Femur (tissue), 1 donor: ENCODE measurements at regions not wholly inside any gene's neighbourhood (a gene's known extent, or its start where the extent isn't known, plus 50 kb on each side); places are given as distances from the start of the nearest gene placed in this dataset.

Experiments
- DNase-seq: peaks from one replicate; pipeline ENCODE4 v3.0.0-alpha.2; 2017

GRCh38 chr7:25906003-25906402, 246.0 kb upstream of the NFE2L3 start:
- DNase-seq: no peak

GRCh38 chr7:25906760-25907159, 245.2 kb upstream of the NFE2L3 start:
- DNase-seq: no peak

- DNase-seq: no peak
These were observed 244.8 kb upstream of the NFE2L3 start for GRCh38 chr7:25907214-25907613.

- no peak for DNase-seq
These were observed 244.3 kb upstream of the NFE2L3 start for GRCh38 chr7:25907731-25908130.

- DNase-seq: no peak
These were observed 243.6 kb upstream of the NFE2L3 start for GRCh38 chr7:25908154-25908949.

GRCh38 chr7:25911738-25912607, 240.0 kb upstream of the NFE2L3 start:
- no peak for DNase-seq

GRCh38 chr7:25913598-25914224, 238.3 kb upstream of the NFE2L3 start:
- DNase-seq: no peak

GRCh38 chr7:25918731-25919130, 233.3 kb upstream of the NFE2L3 start:
- DNase-seq: no peak

GRCh38 chr7:25922296-25922695, 229.7 kb upstream of the NFE2L3 start:
- no peak for DNase-seq

GRCh38 chr7:25923741-25924460, 228.1 kb upstream of the NFE2L3 start:
- DNase-seq: no peak

- DNase-seq: no peak
These were observed 226.0 kb upstream of the NFE2L3 start for GRCh38 chr7:25926009-25926408.

GRCh38 chr7:25926451-25926850, 225.5 kb upstream of the NFE2L3 start:
- no peak for DNase-seq

- no peak for DNase-seq
These were observed 224.9 kb upstream of the NFE2L3 start for GRCh38 chr7:25926891-25927625.

GRCh38 chr7:25927626-25927978, 224.4 kb upstream of the NFE2L3 start:
- DNase-seq: no peak

- no peak for DNase-seq
These were observed 223.3 kb upstream of the NFE2L3 start for GRCh38 chr7:25928549-25929330.

GRCh38 chr7:25929448-25929847, 222.6 kb upstream of the NFE2L3 start:
- no peak for DNase-seq

GRCh38 chr7:25930492-25931048, 221.4 kb upstream of the NFE2L3 start:
- no peak for DNase-seq

- no peak for DNase-seq
These were observed 220.8 kb upstream of the NFE2L3 start for GRCh38 chr7:25931156-25931555.

- DNase-seq: no peak
These were observed 218.1 kb upstream of the NFE2L3 start for GRCh38 chr7:25933921-25934320.

- DNase-seq: no peak
These were observed 211.7 kb upstream of the NFE2L3 start for GRCh38 chr7:25940086-25940906.
